ENCODE measurements at regions not wholly inside any gene's neighbourhood (a gene's known extent, or its start where the extent isn't known, plus 50 kb on each side); places are given as distances from the start of the nearest gene placed in this dataset.

DNA sequence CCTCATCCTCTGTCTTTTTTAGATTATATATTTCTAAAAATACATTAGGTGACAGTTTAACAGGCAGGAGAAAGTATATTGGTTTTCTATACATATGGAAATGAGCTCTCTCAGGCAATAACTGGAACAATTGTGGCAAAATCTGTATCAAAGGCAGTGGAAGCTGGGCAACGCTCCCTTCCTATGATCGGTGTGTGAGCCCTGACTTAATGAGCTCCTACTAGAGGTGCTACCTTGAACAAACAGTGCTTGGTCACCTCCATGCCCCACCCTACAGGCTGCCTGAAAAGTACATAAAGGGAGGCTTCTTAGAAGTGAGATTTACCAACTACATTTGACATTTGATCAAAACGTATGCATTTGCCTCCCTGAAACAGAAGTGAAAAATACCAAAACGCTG, 185.3 kb downstream of the EFNB2 start:
- no peak for DNase-seq (ENCODE audit: low read depth)

DNA sequence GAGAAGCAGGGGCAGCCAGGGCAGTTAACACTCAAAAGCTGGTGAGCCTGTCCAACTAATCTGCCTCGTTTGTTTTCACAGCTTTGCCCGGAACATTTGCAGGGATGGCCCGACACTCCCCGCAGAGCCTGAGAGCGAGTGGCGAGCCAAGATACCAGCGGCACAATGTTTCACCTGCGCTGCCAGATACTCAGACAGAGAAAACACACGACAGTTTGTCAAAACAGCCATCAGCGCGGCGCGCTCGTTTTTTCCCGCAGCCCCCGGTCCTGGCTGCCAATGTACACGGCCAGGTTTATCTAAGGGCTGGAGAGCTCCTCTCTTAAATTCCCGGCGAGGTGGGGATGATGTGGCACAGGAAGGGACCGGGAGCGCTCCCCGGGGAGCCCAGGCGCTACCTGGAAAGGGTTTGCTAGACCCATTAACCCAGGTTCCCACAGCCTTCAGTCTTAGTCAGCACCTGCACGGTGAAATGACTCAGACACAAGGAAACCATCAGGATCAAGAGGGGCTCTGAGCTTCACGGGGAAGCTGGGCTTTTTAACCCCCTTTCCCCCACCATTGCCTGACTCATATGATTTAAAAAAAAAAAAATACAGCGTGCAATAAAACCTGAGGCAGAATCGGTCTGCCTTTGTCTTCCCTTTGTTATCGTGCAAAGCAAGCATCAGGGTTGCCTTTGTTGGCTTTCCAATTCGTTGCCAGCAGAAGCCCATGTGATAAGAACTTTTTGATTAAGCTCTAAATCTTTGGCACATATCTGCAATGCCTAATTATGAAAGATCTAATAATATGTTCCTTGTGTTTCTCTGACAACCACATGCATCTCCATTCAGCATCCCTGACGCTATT, 186.2 kb downstream of the EFNB2 start:
- no peak for DNase-seq (ENCODE audit: low read depth)

DNA sequence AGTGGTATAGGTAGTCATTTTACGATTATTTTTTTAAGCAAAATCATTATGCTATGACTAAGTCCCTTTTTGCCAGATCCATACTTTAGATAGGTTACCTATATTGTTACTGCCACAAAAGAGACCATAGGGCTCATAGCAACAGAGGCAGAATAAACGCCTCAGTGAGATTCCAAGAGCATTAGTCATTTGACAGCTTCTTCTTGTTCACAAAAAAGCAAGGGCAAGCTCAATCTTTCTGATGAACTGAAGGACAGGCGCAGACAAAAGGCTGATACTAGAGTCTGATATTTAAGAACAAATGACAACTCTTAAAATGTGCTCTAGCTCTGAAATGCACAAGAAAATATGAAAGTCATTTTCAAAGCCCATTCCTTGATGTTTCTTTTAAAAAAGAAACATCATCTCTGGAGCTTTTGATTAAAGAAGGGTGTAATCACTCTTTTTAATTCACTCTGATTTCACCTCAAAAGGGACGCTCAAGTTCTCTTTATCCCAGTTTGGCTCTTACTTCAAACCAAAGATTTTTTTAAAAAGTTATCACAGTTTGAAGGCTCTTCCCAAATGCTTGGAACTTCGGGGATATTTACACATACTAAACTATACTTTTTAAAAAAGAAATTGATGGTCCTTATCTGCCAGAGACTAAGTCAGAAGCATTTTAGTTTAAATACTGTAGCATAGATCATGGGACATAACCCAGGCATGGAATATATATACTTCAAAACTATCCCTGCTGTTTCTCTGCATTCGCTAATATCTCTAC, 187.2 kb downstream of the EFNB2 start:
- DNase-seq (ENCODE audit: low read depth): no peak

DNA sequence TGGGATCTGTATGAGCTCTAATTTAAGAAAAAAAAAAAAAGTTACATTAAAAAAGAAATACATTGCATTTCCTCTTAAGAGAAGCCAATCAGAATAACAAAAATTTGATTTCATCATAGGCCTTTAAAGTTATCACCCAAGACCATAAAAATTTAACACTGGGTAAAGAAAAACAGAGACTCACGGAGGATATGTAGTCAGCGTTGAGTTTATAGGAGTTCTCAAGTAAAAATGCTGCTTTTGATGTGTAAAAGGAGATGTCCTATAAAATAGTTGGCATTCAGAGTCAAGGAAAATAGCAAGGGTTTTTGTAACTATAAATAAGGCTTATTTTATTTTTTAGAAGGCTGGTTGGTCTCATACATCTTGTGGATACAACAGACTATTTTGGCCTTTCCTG, 191.1 kb downstream of the EFNB2 start:
- DNase-seq (ENCODE audit: low read depth): no peak

DNA sequence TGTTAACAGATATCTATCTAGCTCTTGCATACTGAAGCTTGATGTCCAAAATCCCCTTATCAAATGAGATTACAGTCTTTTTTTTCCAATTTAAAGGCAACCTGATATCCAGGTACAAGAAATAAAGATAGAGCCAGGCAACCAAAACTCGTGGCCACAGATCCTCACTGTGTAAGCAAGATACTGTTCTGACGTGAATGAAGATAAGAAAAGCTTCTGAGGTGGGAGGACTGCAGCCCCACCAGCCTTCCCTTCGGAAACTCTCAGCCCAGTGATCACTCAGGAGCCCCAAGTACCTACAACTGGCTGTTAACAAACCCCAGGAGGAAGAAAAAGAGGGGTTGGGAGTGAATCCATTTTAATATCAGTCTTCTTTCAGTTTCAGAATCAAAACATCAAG, 191.6 kb downstream of the EFNB2 start:
- DNase-seq (ENCODE audit: low read depth): no peak

DNA sequence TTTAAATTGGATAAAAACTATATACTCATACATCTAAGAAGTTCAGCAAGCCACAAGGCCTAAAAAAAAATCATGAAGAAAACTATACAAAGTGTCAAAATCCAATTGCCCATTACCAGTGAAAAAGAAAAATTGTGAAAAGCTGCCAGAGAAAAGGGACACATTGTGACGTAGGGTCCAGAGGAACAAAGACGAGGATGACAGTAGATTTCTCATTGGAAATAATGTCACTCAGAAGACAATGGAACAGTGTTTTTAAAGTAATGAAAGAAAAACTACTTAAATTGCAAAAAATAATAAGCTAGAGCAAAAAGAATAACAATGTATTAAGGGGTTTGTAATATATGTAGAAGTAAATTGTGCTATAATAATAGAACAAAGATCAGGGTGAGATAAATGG, 195.2 kb downstream of the EFNB2 start:
- no peak for DNase-seq (ENCODE audit: low read depth)

DNA sequence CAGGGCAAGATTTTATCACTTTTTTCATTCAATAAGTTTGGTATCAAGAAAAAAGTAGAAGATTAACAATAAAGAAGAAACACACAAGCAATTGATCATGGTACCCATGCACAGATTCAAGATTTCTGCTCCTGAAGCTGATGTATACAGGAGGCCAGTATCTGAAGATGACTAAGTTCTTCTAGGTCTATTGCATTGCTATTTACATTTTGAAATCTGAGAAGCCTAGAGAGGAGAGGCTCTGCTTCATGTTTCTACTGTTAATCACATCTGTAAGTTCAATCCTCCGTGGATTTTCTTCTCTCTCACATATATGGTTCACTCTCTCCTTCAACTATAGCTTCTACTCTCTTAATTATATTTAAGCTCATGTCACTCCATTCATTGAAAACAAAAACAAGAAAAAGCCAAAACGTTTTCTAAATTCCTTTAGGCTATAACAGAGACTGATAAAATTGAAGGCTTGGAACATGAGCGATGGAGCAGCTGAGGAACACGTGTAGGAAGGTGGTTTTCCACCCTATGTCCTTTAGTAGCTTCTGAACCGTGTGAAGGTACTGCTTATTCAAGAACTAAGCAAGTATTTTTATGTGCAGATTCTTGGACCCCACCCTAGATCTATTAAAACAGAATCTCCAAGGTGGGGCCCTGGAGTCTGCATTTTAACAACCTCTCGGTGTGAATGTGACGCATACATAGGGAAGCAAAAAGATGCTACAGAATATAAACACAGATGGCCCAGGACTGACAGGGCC, 198.2 kb downstream of the EFNB2 start:
- no peak for DNase-seq (ENCODE audit: low read depth)

DNA sequence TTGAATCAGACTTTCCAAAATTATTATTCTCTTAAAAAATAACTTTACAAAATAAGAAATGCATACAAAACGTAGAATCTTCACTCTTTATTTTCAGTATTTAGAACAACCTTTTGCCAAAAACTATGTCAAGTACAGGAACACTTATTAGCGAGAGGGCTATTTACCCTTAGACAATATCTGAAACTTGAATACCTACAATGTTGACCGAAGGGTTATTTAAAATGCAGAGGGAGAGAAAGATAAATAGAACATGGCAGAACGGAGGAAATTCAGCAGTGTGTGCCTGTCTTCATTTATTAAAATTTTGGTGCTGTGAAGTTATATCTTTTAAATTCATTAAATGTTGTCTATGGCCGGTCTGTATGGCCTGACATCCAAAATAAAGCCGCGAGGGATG, 198.8 kb downstream of the EFNB2 start:
- no peak for DNase-seq (ENCODE audit: low read depth)

GRCh38 chr13:106332621-106333020, 202.8 kb downstream of the EFNB2 start:
- no peak for DNase-seq (ENCODE audit: low read depth)

- DNase-seq (ENCODE audit: low read depth): no peak
Measured at GRCh38 chr13:106331116-106331515, 204.3 kb downstream of the EFNB2 start.

- DNase-seq (ENCODE audit: low read depth): no peak
Measured at GRCh38 chr13:106329941-106330340, 205.5 kb downstream of the EFNB2 start.

GRCh38 chr13:106326751-106327150, 208.7 kb downstream of the EFNB2 start:
- DNase-seq (ENCODE audit: low read depth): no peak

GRCh38 chr13:106324444-106324843, 211.0 kb downstream of the EFNB2 start:
- no peak for DNase-seq (ENCODE audit: low read depth)

- DNase-seq (ENCODE audit: low read depth): no peak
Measured at GRCh38 chr13:106322628-106323027, 212.8 kb downstream of the EFNB2 start.

DNA sequence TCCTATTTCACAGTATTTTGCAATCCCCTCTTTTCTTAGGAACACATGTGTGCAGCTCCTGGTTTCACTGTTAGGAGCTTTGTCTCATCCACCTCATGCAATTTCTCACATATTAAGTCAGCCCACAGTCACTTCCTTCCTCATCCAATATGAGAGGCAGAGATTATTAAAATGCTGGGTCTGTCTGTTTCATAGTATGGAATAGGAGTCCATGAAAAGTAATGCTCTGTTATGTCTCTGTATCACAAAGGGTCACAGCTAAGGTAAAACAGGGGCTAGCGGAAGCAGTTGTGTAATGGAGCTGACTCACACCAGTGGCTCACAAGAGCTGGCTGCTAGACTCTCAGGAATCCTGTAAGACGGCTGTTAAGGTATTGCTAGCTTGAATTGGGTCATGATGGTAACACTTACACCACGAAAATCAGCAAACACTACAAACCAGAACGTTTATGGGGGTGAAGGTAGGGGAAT, 216.5 kb downstream of the EFNB2 start:
- DNase-seq (ENCODE audit: low read depth): no peak

DNA sequence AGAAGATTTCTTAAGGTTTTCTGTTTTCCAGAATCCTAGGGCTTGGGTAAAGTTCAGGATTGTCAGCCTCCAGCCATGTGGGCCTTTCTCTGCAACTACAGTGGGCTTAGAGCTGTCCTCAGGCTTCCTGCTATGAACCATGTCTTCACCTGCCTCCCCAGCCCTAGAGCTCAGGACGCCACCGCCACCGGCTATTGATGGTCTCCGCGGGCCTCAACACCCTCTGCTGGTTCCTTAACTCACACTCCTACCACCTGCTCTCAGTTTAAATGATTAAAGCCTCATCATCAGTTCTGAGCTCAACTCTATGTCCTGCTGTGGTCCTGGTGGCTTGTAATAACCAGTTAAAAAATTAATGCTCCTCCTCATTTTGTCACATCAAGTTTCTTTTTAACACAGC, 221.0 kb downstream of the EFNB2 start:
- DNase-seq (ENCODE audit: low read depth): no peak

DNA sequence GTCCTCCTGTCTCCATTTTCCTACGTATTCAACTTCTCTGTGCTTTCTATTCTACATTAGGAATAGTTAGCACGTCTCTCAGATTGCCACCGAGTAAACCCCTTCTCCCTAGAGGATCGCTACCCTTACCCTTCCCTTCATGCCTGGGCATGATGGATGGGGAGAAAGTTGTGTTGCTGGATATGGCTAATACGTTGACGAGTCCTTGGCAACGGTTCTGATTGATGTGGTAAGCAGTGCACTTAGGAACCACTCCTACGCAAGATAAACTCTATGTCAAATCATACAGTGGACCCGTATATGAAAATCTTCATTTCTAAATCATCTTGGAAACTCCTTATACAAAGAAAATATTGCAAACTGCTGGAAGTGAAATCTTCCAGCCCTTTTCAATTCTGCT, 224.5 kb downstream of the EFNB2 start:
- no peak for DNase-seq (ENCODE audit: low read depth)

DNA sequence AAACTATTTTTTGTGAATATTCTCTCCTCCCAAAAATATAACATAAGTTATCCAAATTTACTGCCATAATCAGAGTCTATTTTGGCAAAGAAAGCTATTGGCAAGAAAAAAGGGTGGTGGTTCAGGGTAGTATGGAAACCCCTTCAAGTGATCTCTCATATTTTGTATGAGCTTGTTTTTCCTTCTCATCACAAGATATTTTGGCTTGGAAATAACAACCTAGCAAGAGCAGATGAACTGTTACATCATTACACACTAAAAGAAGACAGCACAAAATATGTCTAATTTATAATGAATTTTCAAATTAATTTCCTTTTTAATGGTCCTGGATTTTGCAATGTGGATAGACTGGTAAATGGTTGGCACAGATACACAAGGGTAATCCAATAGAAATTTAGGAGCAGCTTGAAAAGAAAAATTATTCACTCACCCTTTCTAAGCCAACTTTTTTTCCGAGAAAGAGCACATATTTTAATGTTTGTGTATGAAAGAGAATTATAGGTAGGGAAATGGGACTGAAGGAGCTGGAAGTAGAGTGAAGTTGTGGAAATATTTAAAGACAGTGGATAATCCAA, 225.1 kb downstream of the EFNB2 start:
- DNase-seq (ENCODE audit: low read depth): no peak

DNA sequence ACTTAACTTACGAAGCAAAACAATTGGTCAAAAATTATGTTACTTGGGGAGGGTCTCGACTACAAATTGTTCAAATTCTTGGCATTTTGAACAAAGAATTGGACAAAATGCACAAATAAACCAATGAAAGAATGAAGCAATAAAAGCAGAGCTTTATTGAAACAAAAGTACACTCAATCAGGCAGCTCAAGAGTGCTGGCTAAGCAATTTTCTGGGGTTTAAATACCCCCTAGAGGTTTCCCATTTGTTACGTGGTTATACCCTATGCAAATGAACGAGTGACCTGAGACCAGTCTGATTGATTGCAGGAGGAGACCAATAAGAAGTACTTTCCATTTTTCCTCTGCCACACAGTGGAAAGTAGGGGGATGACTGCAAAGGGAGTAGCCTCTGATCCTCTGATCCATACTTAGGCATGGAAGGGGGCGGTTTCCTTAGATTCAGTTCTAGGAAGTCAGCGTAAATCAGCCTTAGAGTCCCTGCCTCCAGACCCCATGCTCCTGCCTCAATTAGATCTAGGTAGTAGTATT, 228.6 kb downstream of the EFNB2 start:
- DNase-seq (ENCODE audit: low read depth): no peak

DNA sequence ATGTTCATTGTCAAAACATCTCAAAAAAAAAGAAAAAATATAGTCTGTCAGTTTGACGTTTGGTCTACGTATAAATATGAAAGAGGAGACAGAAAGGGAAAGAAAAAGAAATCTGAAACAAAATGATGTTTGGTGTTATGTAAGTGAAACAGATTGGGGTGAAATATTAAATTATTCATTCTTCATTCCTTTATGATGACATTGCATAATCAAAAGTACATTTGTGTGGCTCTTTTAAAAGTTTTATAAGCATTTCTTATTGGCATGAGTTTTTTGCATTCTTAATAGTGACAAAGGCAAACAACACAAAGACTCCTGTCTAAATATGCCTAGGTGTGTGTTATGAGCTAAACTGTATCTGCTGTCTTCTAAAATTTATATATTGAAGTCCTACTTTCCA, 232.6 kb downstream of the EFNB2 start:
- no peak for DNase-seq (ENCODE audit: low read depth)

DNA sequence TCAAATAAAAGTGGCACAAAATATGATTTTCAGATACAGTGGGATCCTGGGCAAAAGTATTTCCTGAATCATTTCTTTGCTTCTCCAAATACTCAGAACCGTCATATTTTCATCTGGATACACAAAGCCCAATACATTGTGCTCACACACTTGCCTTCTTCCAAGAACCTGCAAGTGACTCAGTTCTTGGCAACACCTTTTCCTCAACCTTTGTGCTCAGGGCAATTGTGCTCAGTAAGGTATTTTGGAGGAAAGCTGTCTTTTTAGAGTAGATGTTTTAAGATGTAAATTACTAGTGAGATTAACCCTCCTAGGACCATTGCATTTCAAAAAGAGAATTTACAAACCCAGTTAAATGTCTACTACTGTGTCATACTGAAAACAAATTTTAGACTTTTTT, 233.5 kb downstream of the EFNB2 start:
- no peak for DNase-seq (ENCODE audit: low read depth)

DNA sequence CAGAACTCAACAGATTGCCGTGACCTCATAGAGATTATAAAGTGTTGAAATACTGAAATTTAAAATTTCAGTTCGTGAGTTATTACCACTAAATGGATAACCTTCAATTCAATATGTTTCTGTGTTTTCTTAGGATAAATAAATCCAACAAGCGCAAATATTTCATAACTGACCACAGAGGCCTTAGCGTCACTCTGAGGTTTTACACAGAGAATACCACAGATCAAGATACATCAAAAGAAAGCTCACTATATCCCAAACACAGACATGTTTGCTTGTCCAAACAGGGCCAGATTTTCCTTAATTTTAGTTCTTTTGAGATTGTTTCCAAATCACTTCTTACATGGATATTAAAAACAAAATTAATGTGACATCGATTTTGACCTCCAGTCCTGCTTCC, 235.8 kb downstream of the EFNB2 start:
- DNase-seq (ENCODE audit: low read depth): no peak

All from activated gamma-delta T cell treated with anti-CD3 and anti-CD28 coated beads, Interleukin-2, amount 50 U/mL, for 16 hours (primary cell).